ENCODE measurements at regions not wholly inside any gene's neighbourhood (a gene's known extent, or its start where the extent isn't known, plus 50 kb on each side); places are given as distances from the start of the nearest gene placed in this dataset.
"Not testable (repeated sequence)": the region's sequence is repeated elsewhere in the genome, so short reads cannot be mapped to it uniquely, and the experiment has no call there.

- no peak for DNase-seq
These were observed 689.8 kb downstream of the SLC6A15 start for GRCh38 chr12:84222841-84223240.

- no peak for DNase-seq
These were observed 694.2 kb downstream of the SLC6A15 start for GRCh38 chr12:84218406-84218805.

GRCh38 chr12:84201976-84202375 is 710.6 kb downstream of the SLC6A15 start:
- peak; percentile 5 for DNase-seq

- no peak for DNase-seq
These were observed 714.2 kb downstream of the SLC6A15 start for GRCh38 chr12:84198294-84198946.

- DNase-seq: no peak
These were observed 720.8 kb downstream of the SLC6A15 start for GRCh38 chr12:84191779-84192178.

- DNase-seq: no peak
These were observed 726.2 kb downstream of the SLC6A15 start for GRCh38 chr12:84186433-84186832.

GRCh38 chr12:84183576-84183975 is 729.0 kb downstream of the SLC6A15 start:
- DNase-seq: no peak

GRCh38 chr12:84174115-84174514 is 738.5 kb downstream of the SLC6A15 start:
- no peak for DNase-seq

GRCh38 chr12:84172823-84173424 is 739.7 kb downstream of the SLC6A15 start:
- DNase-seq: no peak

- DNase-seq: no peak
These were observed 745.8 kb downstream of the SLC6A15 start for GRCh38 chr12:84166812-84167211.

- no peak for DNase-seq
These were observed 746.5 kb downstream of the SLC6A15 start for GRCh38 chr12:84165998-84166571.

GRCh38 chr12:84161296-84161695 is 751.3 kb downstream of the SLC6A15 start:
- no peak for DNase-seq

GRCh38 chr12:84159260-84159659 is 753.3 kb downstream of the SLC6A15 start:
- DNase-seq: no peak

GRCh38 chr12:84157170-84157569 is 755.4 kb downstream of the SLC6A15 start:
- DNase-seq: no peak

GRCh38 chr12:84154991-84155930 is 757.3 kb downstream of the SLC6A15 start:
- not testable (repeated sequence) for DNase-seq

GRCh38 chr12:84154439-84154990 is 758.1 kb downstream of the SLC6A15 start:
- not testable (repeated sequence) for DNase-seq

GRCh38 chr12:84150201-84150600 is 762.4 kb downstream of the SLC6A15 start:
- no peak for DNase-seq

GRCh38 chr12:84148335-84148734 is 764.3 kb downstream of the SLC6A15 start:
- no peak for DNase-seq

- no peak for DNase-seq
These were observed 775.7 kb downstream of the SLC6A15 start for GRCh38 chr12:84136862-84137367.

- DNase-seq: no peak
These were observed 776.9 kb downstream of the SLC6A15 start for GRCh38 chr12:84135586-84136279.

GRCh38 chr12:84134797-84135366 is 777.7 kb downstream of the SLC6A15 start:
- DNase-seq: no peak

All from right kidney (tissue), 1 donor.